ENCODE measurements at regions not wholly inside any gene's neighbourhood (a gene's known extent, or its start where the extent isn't known, plus 50 kb on each side); places are given as distances from the start of the nearest gene placed in this dataset.

GRCh38 chr16:51337662-51338061, 186.6 kb upstream of the SALL1 start:
- no peak for TF ChIP-seq POLR2A (IDR thresholded peaks at IDR 0.05)
- TF ChIP-seq CTCF (IDR thresholded peaks at IDR 0.05) = no peak
- intact Hi-C loops (cut with DNase I; ENCODE audit: low total_unique reads) = no loop called here
- no peaks in the 10 kb centered on the region for H3K9me3 ChIP-seq
- no peak for DNase-seq
- H3K27ac ChIP-seq = no peak overlapping the region
- no peaks in the 10 kb centered on the region for H3K27me3 ChIP-seq
- H3K36me3 ChIP-seq = no peaks in the 10 kb centered on the region
- no peaks in the 10 kb centered on the region for H3K4me1 ChIP-seq
- H3K4me3 ChIP-seq = no peak overlapping the region

GRCh38 chr16:51328733-51329132, 177.7 kb upstream of the SALL1 start:
- no peaks in the 10 kb centered on the region for H3K9me3 ChIP-seq
- peak; percentile 40 to 68 for DNase-seq
- H3K27ac ChIP-seq = peak overlapping the region in 1 of 2 donors; percentile 40
- H3K4me3 ChIP-seq = no peak overlapping the region
- no peaks in the 10 kb centered on the region for H3K27me3 ChIP-seq
- TF ChIP-seq CTCF (IDR thresholded peaks at IDR 0.05) (no peak), POLR2A (IDR thresholded peaks at IDR 0.05) (no peak)
- intact Hi-C loops (cut with DNase I; ENCODE audit: low total_unique reads) = no loop called here
- H3K4me1 ChIP-seq = no peaks in the 10 kb centered on the region
- no peaks in the 10 kb centered on the region for H3K36me3 ChIP-seq

DNA sequence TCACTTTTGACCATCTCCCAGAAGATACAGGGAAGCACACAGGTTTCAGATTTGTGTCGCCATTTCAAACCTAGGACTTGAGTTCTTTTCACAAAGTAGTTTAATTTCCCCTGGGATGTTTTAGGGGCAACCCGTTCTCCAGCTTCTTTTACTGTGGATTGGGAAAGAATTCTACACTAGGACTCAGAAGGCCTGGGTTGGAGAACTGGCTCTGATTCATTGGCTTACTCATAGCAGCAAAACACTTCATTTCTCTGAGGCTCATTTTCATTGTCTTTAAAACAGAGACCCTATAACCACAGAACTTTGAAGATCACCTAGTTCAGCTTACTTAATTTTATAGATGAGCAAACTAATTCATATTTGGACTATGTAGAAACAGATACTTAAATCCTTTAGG, 175.9 kb upstream of the SALL1 start:
- peak overlapping the region; percentile 46 to 63 for H3K27ac ChIP-seq
- H3K36me3 ChIP-seq = no peaks in the 10 kb centered on the region
- no peaks in the 10 kb centered on the region for H3K4me1 ChIP-seq
- H3K4me3 ChIP-seq = no peak overlapping the region
- TF ChIP-seq CTCF (IDR thresholded peaks at IDR 0.05) = no peak
- TF ChIP-seq POLR2A (IDR thresholded peaks at IDR 0.05) = no peak
- DNase-seq = peak; percentile 23 to 45
- intact Hi-C loops (cut with DNase I; ENCODE audit: low total_unique reads) = no loop called here
- no peaks in the 10 kb centered on the region for H3K27me3 ChIP-seq
- no peaks in the 10 kb centered on the region for H3K9me3 ChIP-seq

DNA sequence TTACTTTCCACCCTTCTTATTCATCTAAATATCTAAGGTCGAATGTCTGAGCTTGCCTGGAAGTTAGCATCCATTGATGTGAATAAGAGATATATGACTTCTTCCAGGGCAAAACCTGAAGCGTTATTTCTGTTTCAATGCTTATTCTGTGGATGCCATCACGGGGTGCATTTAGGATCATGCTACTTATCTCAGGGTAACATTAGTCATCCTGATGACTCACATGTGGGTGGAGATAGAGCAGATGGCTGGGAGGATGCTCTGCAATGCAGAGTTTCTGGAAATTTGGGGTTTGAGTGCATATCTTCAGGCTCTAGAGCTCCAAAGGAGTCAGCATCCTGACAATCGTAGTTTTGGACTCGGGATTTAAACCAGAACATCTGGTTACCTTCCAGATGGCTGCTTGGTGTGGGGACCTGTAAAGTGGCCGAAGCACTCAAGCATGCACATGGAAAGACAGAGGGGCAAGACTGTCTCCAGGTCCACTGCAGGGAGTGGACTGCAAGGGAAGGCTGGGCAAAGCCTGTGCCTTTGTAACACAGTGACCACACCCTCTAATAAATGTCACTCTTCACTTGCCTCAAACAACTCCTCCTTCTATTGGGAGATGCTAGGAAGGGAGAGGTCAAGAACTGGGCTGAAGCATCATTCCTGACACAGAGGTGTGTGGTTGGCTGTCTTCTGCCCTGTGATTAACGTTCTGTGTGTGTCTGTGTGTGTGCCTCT, 175.2 kb upstream of the SALL1 start:
- H3K4me1 ChIP-seq = no peaks in the 10 kb centered on the region
- DNase-seq = peak; percentile 36 to 65
- no peaks in the 10 kb centered on the region for H3K36me3 ChIP-seq
- TF ChIP-seq POLR2A (IDR thresholded peaks at IDR 0.05) (no peak), CTCF (IDR thresholded peaks at IDR 0.05) (no peak)
- peak overlapping the region; percentile 63 to 67 for H3K27ac ChIP-seq
- H3K27me3 ChIP-seq = no peaks in the 10 kb centered on the region
- intact Hi-C loops (cut with DNase I; ENCODE audit: low total_unique reads) = no loop called here
- H3K9me3 ChIP-seq = no peaks in the 10 kb centered on the region
- H3K4me3 ChIP-seq = no peak overlapping the region

- Histone ChIP-seq H3K27me3 (no peaks in the 10 kb centered on the region), H3K9me3 (no peaks in the 10 kb centered on the region), H3K4me1 (no peaks in the 10 kb centered on the region), H3K36me3 (no peaks in the 10 kb centered on the region), H3K4me3 (no peak overlapping the region), H3K27ac (no peak overlapping the region)
- intact Hi-C loops (cut with DNase I; ENCODE audit: low total_unique reads) = no loop called here
- no peak for DNase-seq
- TF ChIP-seq POLR2A (IDR thresholded peaks at IDR 0.05) = no peak
- no peak for TF ChIP-seq CTCF (IDR thresholded peaks at IDR 0.05)
Observed at GRCh38 chr16:51321251-51321650, 170.2 kb upstream of the SALL1 start.

All from uterus (tissue), 3 donors.